SK-N-MC (cell line): ENCODE measurements at regions not wholly inside any gene's neighbourhood (a gene's known extent, or its start where the extent isn't known, plus 50 kb on each side); places are given as distances from the start of the nearest gene placed in this dataset.
A peak's percentile ranks its signal among the peaks of the same experiment; 100 is the strongest.

Source experiments
- DNase-seq: peaks from one replicate; pipeline ENCODE4 v3.0.0-alpha.2; 2011; ENCODE audit warnings: low read depth, low spot score
- H3K27ac ChIP-seq: fragments of 200-600 bp; sonication (generic); 2 replicates; pipeline ENCODE4 v1.5.1; 2016; ENCODE audit warnings: mixed run types
- H3K36me3 ChIP-seq: fragments of 200-600 bp; sonication (generic); 2 replicates; pipeline ENCODE4 v1.6.1; 2017; ENCODE audit warnings: antibody characterized with exemption, low read length, mixed read lengths; ENCODE audit not compliant: insufficient read depth
- H3K4me3 ChIP-seq: fragments of 200-600 bp; sonication (generic); 2 replicates; pipeline ENCODE4 v1.5.1; 2016
- H3K9ac ChIP-seq: fragments of 200-600 bp; sonication (generic); 2 replicates; pipeline ENCODE4 v1.8.0; 2017; ENCODE audit warnings: mixed run types, mixed read lengths; ENCODE audit not compliant: insufficient read length
- H3K9me3 ChIP-seq: fragments of 200-600 bp; sonication (generic); 2 replicates; pipeline ENCODE4 v1.6.1; 2017; ENCODE audit warnings: low read depth, mild to moderate bottlenecking, antibody characterized with exemption, low read length, moderate library complexity, mixed read lengths
- EZH2 ChIP-seq: fragments of 200-600 bp; sonication (generic); IDR thresholded peaks from one replicate; pipeline ENCODE4 v1.6.1; 2017; ENCODE audit warnings: antibody characterized with exemption
- FOXP2 ChIP-seq: optimal IDR thresholded peaks from 2 replicates; pipeline ENCODE3; 2011; ENCODE audit warnings: mild to moderate bottlenecking, moderate library complexity; ENCODE audit not compliant: insufficient read depth; ENCODE audit errors: extremely low read length, control extremely low read depth
- POLR2AphosphoS5 ChIP-seq: IDR thresholded peaks from 2 replicates; pipeline ENCODE4 v1.6.1; 2012; ENCODE audit warnings: mild to moderate bottlenecking, low read depth, low read length, borderline replicate concordance

- Histone ChIP-seq H3K9ac (no peak overlapping the region), H3K27ac (no peak overlapping the region)
Observed at GRCh38 chr3:162338514-162338913, 841.9 kb downstream of the OTOL1 start.

GRCh38 chr3:162348912-162349311 lies 852.3 kb downstream of the OTOL1 start:
- no peak overlapping the region; the same call in 1 of the 2 replicates for H3K27ac ChIP-seq
- no peak overlapping the region for H3K9ac ChIP-seq
- H3K36me3 ChIP-seq, result no peaks in the 10 kb centered on the region
- H3K9me3 ChIP-seq, result no peaks in the 10 kb centered on the region
- TF ChIP-seq POLR2AphosphoS5 (no peak; the same call in 1 of the 2 replicates), EZH2 (no peak), FOXP2 (no peak)
- H3K4me3 ChIP-seq, result peak overlapping the region; percentile 11; the same call in 1 of the 2 replicates
- no peak for DNase-seq

More at GRCh38 chr3:162338514-162338913, 841.9 kb downstream of the OTOL1 start:
- Histone ChIP-seq H3K9me3 (no peaks in the 10 kb centered on the region; the same call in 1 of the 2 replicates), H3K4me3 (no peak overlapping the region), H3K36me3 (no peaks in the 10 kb centered on the region)
- TF ChIP-seq EZH2 (no peak), FOXP2 (no peak)
- DNase-seq, result no peak

GRCh38 chr3:162353414-162353813 lies 856.8 kb downstream of the OTOL1 start:
- Histone ChIP-seq H3K27ac (no peak overlapping the region), H3K4me3 (no peak overlapping the region), H3K9me3 (no peaks in the 10 kb centered on the region), H3K9ac (no peak overlapping the region), H3K36me3 (no peaks in the 10 kb centered on the region)
- no peak for TF ChIP-seq FOXP2
- TF ChIP-seq EZH2, result no peak
- no peak for TF ChIP-seq POLR2AphosphoS5
- no peak for DNase-seq

GRCh38 chr3:162354356-162354755 lies 857.7 kb downstream of the OTOL1 start:
- no peaks in the 10 kb centered on the region for H3K36me3 ChIP-seq
- H3K9ac ChIP-seq, result no peak overlapping the region
- H3K27ac ChIP-seq, result no peak overlapping the region
- no peak for DNase-seq
- TF ChIP-seq FOXP2 (no peak), POLR2AphosphoS5 (no peak), EZH2 (no peak)
- no peaks in the 10 kb centered on the region for H3K9me3 ChIP-seq
- H3K4me3 ChIP-seq, result no peak overlapping the region

- Histone ChIP-seq H3K27ac (peak overlapping the region; percentile 29; the same call in 1 of the 2 replicates), H3K4me3 (peak overlapping the region; percentile 10; the same call in 1 of the 2 replicates), H3K36me3 (no peaks in the 10 kb centered on the region), H3K9ac (no peak overlapping the region), H3K9me3 (no peaks in the 10 kb centered on the region)
- TF ChIP-seq EZH2, result no peak
- DNase-seq, result no peak
Observed at GRCh38 chr3:162365066-162365719, 868.6 kb downstream of the OTOL1 start.

- H3K9me3 ChIP-seq, result no peaks in the 10 kb centered on the region
- DNase-seq, result no peak
- no peaks in the 10 kb centered on the region for H3K36me3 ChIP-seq
- H3K9ac ChIP-seq, result no peak overlapping the region
- no peak for TF ChIP-seq EZH2
- no peak for TF ChIP-seq FOXP2
- TF ChIP-seq POLR2AphosphoS5, result no peak
- H3K27ac ChIP-seq, result no peak overlapping the region
- no peak overlapping the region for H3K4me3 ChIP-seq
Observed at GRCh38 chr3:162366166-162366766, 869.7 kb downstream of the OTOL1 start.

GRCh38 chr3:162367429-162368260 lies 871.0 kb downstream of the OTOL1 start:
- Histone ChIP-seq H3K9ac (no peak overlapping the region), H3K4me3 (no peak overlapping the region), H3K36me3 (no peaks in the 10 kb centered on the region), H3K27ac (no peak overlapping the region), H3K9me3 (peaks cover 1% of the 10 kb centered on the region; the same call in 1 of the 2 replicates)
- no peak for TF ChIP-seq EZH2
- TF ChIP-seq FOXP2, result no peak
- TF ChIP-seq POLR2AphosphoS5, result no peak
- no peak for DNase-seq

GRCh38 chr3:162368417-162368816 lies 871.8 kb downstream of the OTOL1 start:
- 0 out of 2 replicates have a peak, but pooled peaks cover 2% of the 10 kb centered on the region for H3K36me3 ChIP-seq
- H3K4me3 ChIP-seq, result no peak overlapping the region
- peaks cover 8% of the 10 kb centered on the region; the same call in 1 of the 2 replicates for H3K9me3 ChIP-seq
- TF ChIP-seq POLR2AphosphoS5, result no peak
- no peak for TF ChIP-seq EZH2
- TF ChIP-seq FOXP2, result no peak
- no peak for DNase-seq
- no peak overlapping the region for H3K9ac ChIP-seq
- no peak overlapping the region for H3K27ac ChIP-seq
